HepG2 (cell line): ENCODE measurements at regions not wholly inside any gene's neighbourhood (a gene's known extent, or its start where the extent isn't known, plus 50 kb on each side); places are given as distances from the start of the nearest gene placed in this dataset.

Experiments used
- FOSL2 ChIP-seq: sonication (generic); formaldehyde crosslinking; IDR thresholded peaks from 2 replicates; pipeline ENCODE4 v1.4.0; 2020; ENCODE audit warnings: missing genetic modification reagents
- FOXO1 ChIP-seq: sonication (generic); formaldehyde crosslinking; IDR thresholded peaks from 2 replicates; pipeline ENCODE4 v1.4.0; 2020; ENCODE audit warnings: missing genetic modification reagents
- GATA4 ChIP-seq: sonication (generic); IDR thresholded peaks from 2 replicates; pipeline ENCODE4 v1.6.1; 2016; ENCODE audit warnings: antibody characterized with exemption, low read depth, borderline replicate concordance
- NR2F1 ChIP-seq, 2 experiments: fragments of 450-650 bp in 1 of 2; formaldehyde crosslinking in 1 of 2; IDR thresholded peaks; 2 replicates each; pipeline versions ENCODE4 v1.5.0 to v1.6.1; 2016 to 2020; ENCODE audit warnings: mild to moderate bottlenecking in 1 of 2, missing compliant biosample characterization in 1 of 2, missing genetic modification reagents in 1 of 2, moderate library complexity in 1 of 2
- PRMT3 ChIP-seq: sonication (generic); formaldehyde crosslinking; IDR thresholded peaks from 2 replicates; pipeline ENCODE4 v1.8.1; 2022; ENCODE audit warnings: low read depth, mild to moderate bottlenecking, moderate library complexity, missing genetic modification reagents, borderline replicate concordance
- RBM39 ChIP-seq: fragments of 200-400 bp; formaldehyde crosslinking; IDR thresholded peaks from one replicate; pipeline ENCODE4 v1.6.1; 2018; ENCODE audit warnings: antibody characterized with exemption, mild to moderate bottlenecking, low read depth, low read length; ENCODE audit not compliant: poor library complexity, severe bottlenecking
- ZBTB33 ChIP-seq: sonication (generic); formaldehyde crosslinking; IDR thresholded peaks from 2 replicates; pipeline ENCODE4 v1.4.0; 2020; ENCODE audit warnings: missing genetic modification reagents

GRCh38 chr16:76964464-76965154 lies 226.4 kb upstream of the MON1B start:
- no peak for TF ChIP-seq FOSL2 (CRISPR knock-in tag)
- no peak for TF ChIP-seq PRMT3 (CRISPR knock-in tag)
- no peak for TF ChIP-seq RBM39
- no peak for TF ChIP-seq FOXO1 (CRISPR knock-in tag)
- TF ChIP-seq NR2F1 (CRISPR knock-in tag; IDR thresholded peaks at IDR 0.05), result no peak
- TF ChIP-seq ZBTB33 (CRISPR knock-in tag), result no peak
- no peak for TF ChIP-seq GATA4
